ENCODE measurements at regions not wholly inside any gene's neighbourhood (a gene's known extent, or its start where the extent isn't known, plus 50 kb on each side); places are given as distances from the start of the nearest gene placed in this dataset.

GRCh38 chr11:86153439-86153838 lies 84.6 kb upstream of the PICALM start:
- Histone ChIP-seq H2AFZ (ENCODE audit: low read length) (no peak overlapping the region), H3K27me3 (ENCODE audit: low read length) (no peaks in the 10 kb centered on the region), H3K27ac (ENCODE audit: low read length) (no peak overlapping the region), H3F3A (ENCODE audit: low read length, unreplicated experiment) (no peaks in the 10 kb centered on the region), H3K9me2 (replicated peaks; ENCODE audit: low read length) (no peaks in the 10 kb centered on the region), H3K4me3 (ENCODE audit: low read length) (no peak overlapping the region), H3K36me3 (ENCODE audit: low read depth, low read length) (no peaks in the 10 kb centered on the region), H3K79me2 (ENCODE audit: low read length) (no peaks in the 10 kb centered on the region), H3K4me1 (ENCODE audit: insufficient read depth, low read length) (peaks cover 16% of the 10 kb centered on the region), H3K9ac (ENCODE audit: low read length) (no peak overlapping the region), H3K4me2 (ENCODE audit: low read length) (no peak overlapping the region), H3K9me3 (ENCODE audit: low read length) (no peaks in the 10 kb centered on the region), H4K20me1 (ENCODE audit: low read length) (no peaks in the 10 kb centered on the region)
- intact Hi-C loops (cut with micrococcal nuclease) = no loop called here
- POLR2A ChIA-PET (ENCODE audit: unreplicated experiment) = no interaction called here
- ATAC-seq (no peak), DNase-seq (no peak)
- CTCF ChIA-PET = no interaction called here
- TF ChIP-seq EZH2phosphoT487 (IDR thresholded peaks at IDR 0.05; ENCODE audit: borderline replicate concordance, low read length) (no peak), EZH2 (IDR thresholded peaks at IDR 0.05; ENCODE audit: low read length, unreplicated experiment) (no peak), CTCF (conservative IDR thresholded peaks at IDR 0.05; ENCODE audit: low read depth, low read length) (no peak)
- no TSS peak for BruUV-seq (replicated peaks)

GRCh38 chr11:86152901-86153300 lies 84.0 kb upstream of the PICALM start:
- Histone ChIP-seq H4K20me1 (ENCODE audit: low read length) (no peaks in the 10 kb centered on the region), H3K36me3 (ENCODE audit: low read depth, low read length) (no peaks in the 10 kb centered on the region), H3K9me3 (ENCODE audit: low read length) (no peaks in the 10 kb centered on the region), H3K9ac (ENCODE audit: low read length) (no peak overlapping the region), H3K27ac (ENCODE audit: low read length) (no peak overlapping the region), H3K4me3 (ENCODE audit: low read length) (no peak overlapping the region), H2AFZ (ENCODE audit: low read length) (no peak overlapping the region), H3K9me2 (replicated peaks; ENCODE audit: low read length) (no peaks in the 10 kb centered on the region), H3F3A (ENCODE audit: low read length, unreplicated experiment) (no peaks in the 10 kb centered on the region), H3K4me1 (ENCODE audit: insufficient read depth, low read length) (peaks cover 16% of the 10 kb centered on the region), H3K4me2 (ENCODE audit: low read length) (no peak overlapping the region), H3K27me3 (ENCODE audit: low read length) (no peaks in the 10 kb centered on the region), H3K79me2 (ENCODE audit: low read length) (no peaks in the 10 kb centered on the region)
- TF ChIP-seq CTCF (conservative IDR thresholded peaks at IDR 0.05; ENCODE audit: low read depth, low read length) (no peak), EZH2phosphoT487 (IDR thresholded peaks at IDR 0.05; ENCODE audit: borderline replicate concordance, low read length) (no peak), EZH2 (IDR thresholded peaks at IDR 0.05; ENCODE audit: low read length, unreplicated experiment) (no peak)
- intact Hi-C loops (cut with micrococcal nuclease) = no loop called here
- ATAC-seq (no peak), DNase-seq (no peak)
- ChIA-PET POLR2A (ENCODE audit: unreplicated experiment) (no interaction called here), CTCF (no interaction called here)
- no TSS peak for BruUV-seq (replicated peaks)

GRCh38 chr11:86152006-86152862 lies 83.3 kb upstream of the PICALM start:
- CTCF ChIA-PET = no interaction called here
- 0 out of 2 replicates have a peak overlapping the region, but pooled peaks have one; percentile 53 for H2AFZ ChIP-seq (ENCODE audit: low read length)

More at GRCh38 chr11:86152006-86152862, 83.3 kb upstream of the PICALM start:
- no peaks in the 10 kb centered on the region for H3K9me3 ChIP-seq (ENCODE audit: low read length)
- DNase-seq (peak; percentile 22), ATAC-seq (peak; percentile 43; the same call in 1 of the 2 replicates)
- TF ChIP-seq CTCF (conservative IDR thresholded peaks at IDR 0.05; ENCODE audit: low read depth, low read length) = no peak
- TF ChIP-seq EZH2phosphoT487 (IDR thresholded peaks at IDR 0.05; ENCODE audit: borderline replicate concordance, low read length) = no peak
- no peak for TF ChIP-seq EZH2 (IDR thresholded peaks at IDR 0.05; ENCODE audit: low read length, unreplicated experiment)
- no peaks in the 10 kb centered on the region for H3F3A ChIP-seq (ENCODE audit: low read length, unreplicated experiment)
- no peaks in the 10 kb centered on the region for H3K36me3 ChIP-seq (ENCODE audit: low read depth, low read length)
- no TSS peak for BruUV-seq (replicated peaks)
- peak overlapping the region; percentile 48; the same call in 1 of the 2 replicates for H3K4me2 ChIP-seq (ENCODE audit: low read length)
- POLR2A ChIA-PET (ENCODE audit: unreplicated experiment) = no interaction called here
- intact Hi-C loops (cut with micrococcal nuclease) = no loop called here
- H3K4me1 ChIP-seq (ENCODE audit: insufficient read depth, low read length) = peaks cover 16% of the 10 kb centered on the region
- no peaks in the 10 kb centered on the region for H3K27me3 ChIP-seq (ENCODE audit: low read length)
- no peak overlapping the region for H3K27ac ChIP-seq (ENCODE audit: low read length)
- no peak overlapping the region for H3K4me3 ChIP-seq (ENCODE audit: low read length)
- no peaks in the 10 kb centered on the region for H3K79me2 ChIP-seq (ENCODE audit: low read length)
- no peaks in the 10 kb centered on the region for H4K20me1 ChIP-seq (ENCODE audit: low read length)
- no peak overlapping the region for H3K9ac ChIP-seq (ENCODE audit: low read length)
- H3K9me2 ChIP-seq (replicated peaks; ENCODE audit: low read length) = no peaks in the 10 kb centered on the region

Measured in PC-3 (cell line).